DOHH2 (cell line): ENCODE measurements at regions not wholly inside any gene's neighbourhood (a gene's known extent, or its start where the extent isn't known, plus 50 kb on each side); places are given as distances from the start of the nearest gene placed in this dataset.

Experiments used
- H3F3A ChIP-seq: fragments of 200-600 bp; sonication (generic), shearing (Covaris generic); 2 replicates; pipeline ENCODE4 v1.6.0; 2016; ENCODE audit warnings: antibody characterized with exemption, mild to moderate bottlenecking; ENCODE audit not compliant: control insufficient read depth, insufficient read depth
- H3K27ac ChIP-seq: fragments of 200-600 bp; sonication (generic); 2 replicates; pipeline ENCODE4 v1.5.1; 2014; ENCODE audit warnings: low read depth, mild to moderate bottlenecking, low read length, moderate library complexity
- H3K27me3 ChIP-seq: fragments of 200-600 bp; sonication (generic); 2 replicates; pipeline ENCODE4 v1.6.1; 2014; ENCODE audit warnings: mild to moderate bottlenecking, low read length, mixed read lengths; ENCODE audit not compliant: control insufficient read depth
- H3K36me3 ChIP-seq: fragments of 200-600 bp; sonication (generic); 2 replicates; pipeline ENCODE4 v1.6.1; 2014; ENCODE audit warnings: mild to moderate bottlenecking, low read length, moderate library complexity, mixed read lengths; ENCODE audit not compliant: control insufficient read depth
- H3K4me1 ChIP-seq: fragments of 200-600 bp; sonication (generic); 2 replicates; pipeline ENCODE4 v1.6.1; 2014; ENCODE audit warnings: mild to moderate bottlenecking, low read length, mixed read lengths; ENCODE audit not compliant: control insufficient read depth
- H3K4me2 ChIP-seq: fragments of 200-600 bp; sonication (generic); 2 replicates; pipeline ENCODE4 v1.6.0; 2014; ENCODE audit warnings: mild to moderate bottlenecking, low read length, moderate library complexity
- H3K4me3 ChIP-seq: fragments of 200-600 bp; sonication (generic); 2 replicates; pipeline ENCODE4 v1.5.1; 2014; ENCODE audit warnings: mild to moderate bottlenecking, low read length, mixed read lengths
- H3K79me2 ChIP-seq: fragments of 200-600 bp; sonication (generic); 2 replicates; pipeline ENCODE4 v1.6.1; 2014; ENCODE audit warnings: mild to moderate bottlenecking, low read length, mixed read lengths; ENCODE audit not compliant: control insufficient read depth
- H3K9me2 ChIP-seq: fragments of 200-600 bp; sonication (generic); replicated peaks from 2 replicates; pipeline ENCODE4 v1.6.1; 2014; ENCODE audit warnings: mild to moderate bottlenecking, low read length, mixed read lengths; ENCODE audit not compliant: control insufficient read depth
- H3K9me3 ChIP-seq: fragments of 200-600 bp; sonication (generic); 2 replicates; pipeline ENCODE4 v1.6.1; 2014; ENCODE audit warnings: antibody characterized with exemption, low read length, mixed read lengths; ENCODE audit not compliant: control insufficient read depth, insufficient read depth
- H4K20me1 ChIP-seq: fragments of 200-600 bp; sonication (generic); 2 replicates; pipeline ENCODE4 v1.6.0; 2014; ENCODE audit warnings: low read depth, mild to moderate bottlenecking, antibody characterized with exemption, low read length, moderate library complexity; ENCODE audit not compliant: control insufficient read depth, insufficient read depth
- CTCF ChIP-seq: fragments of 200-600 bp; sonication (generic); IDR thresholded peaks from one replicate; pipeline ENCODE4 v1.5.1; 2014; ENCODE audit warnings: antibody characterized with exemption, mild to moderate bottlenecking, low read depth, low read length; ENCODE audit not compliant: poor library complexity, severe bottlenecking
- EZH2phosphoT487 ChIP-seq: fragments of 200-600 bp; sonication (generic); IDR thresholded peaks from 2 replicates; pipeline ENCODE4 v1.6.1; 2017; ENCODE audit warnings: borderline replicate concordance, mild to moderate bottlenecking, antibody characterized with exemption, low read length, moderate library complexity, mixed read lengths

DNA sequence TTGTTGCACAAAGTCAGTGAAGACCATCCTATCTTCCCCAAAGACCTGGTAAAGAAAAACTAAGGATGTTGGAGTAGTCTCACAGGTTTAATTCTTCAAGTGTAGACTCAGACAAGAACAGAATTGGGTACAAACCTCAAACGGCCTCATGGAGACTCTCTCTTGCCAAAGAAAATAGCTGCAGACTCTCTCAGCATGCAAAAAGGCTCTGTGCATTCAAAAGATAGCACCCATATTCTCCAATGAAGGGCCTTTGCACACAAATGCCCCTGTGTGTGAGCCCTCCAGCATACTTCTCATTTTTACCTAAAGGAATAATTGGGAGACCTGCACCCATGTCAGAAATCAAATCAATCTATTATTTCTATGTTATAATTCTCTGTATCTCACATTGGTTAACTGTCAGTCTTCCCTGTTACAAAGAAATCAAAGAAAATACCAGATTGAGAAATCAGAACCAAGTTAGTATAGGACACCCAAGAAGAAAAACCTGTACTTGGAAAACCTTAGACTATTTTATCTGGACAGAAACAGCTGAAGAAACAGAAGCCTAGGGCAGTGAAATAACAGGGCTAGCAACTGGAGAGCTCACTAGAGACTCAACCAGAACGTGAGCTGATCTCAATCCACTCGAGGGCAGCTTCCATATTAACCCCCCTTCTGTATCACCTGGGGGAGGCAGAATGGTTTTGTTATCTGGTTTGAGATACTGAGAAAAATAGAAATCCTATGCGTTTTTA is 134.7 kb upstream of the DNAJC10 start:
- Histone ChIP-seq H3F3A (no peaks in the 10 kb centered on the region), H3K4me1 (no peaks in the 10 kb centered on the region), H3K9me2 (no peaks in the 10 kb centered on the region), H4K20me1 (no peaks in the 10 kb centered on the region), H3K27ac (no peak overlapping the region), H3K36me3 (no peaks in the 10 kb centered on the region), H3K4me3 (no peak overlapping the region), H3K79me2 (no peaks in the 10 kb centered on the region), H3K27me3 (peaks cover 6% of the 10 kb centered on the region; the same call in 1 of the 2 replicates), H3K4me2 (no peak overlapping the region), H3K9me3 (no peaks in the 10 kb centered on the region)
- TF ChIP-seq CTCF (no peak), EZH2phosphoT487 (no peak)

- Histone ChIP-seq H3K4me3 (no peak overlapping the region), H3K9me3 (no peaks in the 10 kb centered on the region), H3K27me3 (peaks cover 5% of the 10 kb centered on the region; the same call in 1 of the 2 replicates), H3K4me1 (no peaks in the 10 kb centered on the region), H4K20me1 (no peaks in the 10 kb centered on the region), H3K36me3 (no peaks in the 10 kb centered on the region), H3K4me2 (no peak overlapping the region), H3K79me2 (no peaks in the 10 kb centered on the region), H3K9me2 (no peaks in the 10 kb centered on the region), H3K27ac (no peak overlapping the region), H3F3A (no peaks in the 10 kb centered on the region)
- TF ChIP-seq CTCF (no peak), EZH2phosphoT487 (no peak)
These were observed 131.6 kb upstream of the DNAJC10 start for GRCh38 chr2:182584462-182584861.

DNA sequence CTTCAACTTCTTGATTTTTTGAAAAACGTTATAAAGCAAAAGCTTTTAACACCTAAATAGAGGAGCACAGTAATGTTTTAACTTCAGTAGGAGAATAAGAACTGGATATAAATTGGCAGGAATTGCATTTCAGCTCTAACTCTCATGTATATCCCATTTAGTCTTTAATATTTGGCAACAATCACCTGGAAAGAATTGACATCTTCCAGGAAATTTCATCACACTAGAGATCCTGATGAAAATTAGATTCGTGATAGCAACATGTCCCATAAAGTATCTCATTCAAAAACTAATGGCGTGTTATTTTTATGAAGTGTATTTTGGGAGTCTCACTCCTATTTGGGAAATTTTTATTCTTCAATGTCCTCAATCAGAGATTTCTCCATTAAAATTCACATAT is 131.1 kb upstream of the DNAJC10 start:
- no peaks in the 10 kb centered on the region for H3K79me2 ChIP-seq
- peaks cover 5% of the 10 kb centered on the region; the same call in 1 of the 2 replicates for H3K27me3 ChIP-seq
- H3K36me3 ChIP-seq, result no peaks in the 10 kb centered on the region
- H3K9me3 ChIP-seq, result no peaks in the 10 kb centered on the region
- no peak overlapping the region for H3K4me2 ChIP-seq
- TF ChIP-seq CTCF, result no peak
- no peak for TF ChIP-seq EZH2phosphoT487
- no peaks in the 10 kb centered on the region for H3F3A ChIP-seq
- H3K4me1 ChIP-seq, result no peaks in the 10 kb centered on the region
- no peak overlapping the region for H3K4me3 ChIP-seq
- no peaks in the 10 kb centered on the region for H3K9me2 ChIP-seq
- H3K27ac ChIP-seq, result no peak overlapping the region
- H4K20me1 ChIP-seq, result no peaks in the 10 kb centered on the region
